CD14-positive monocyte (primary cell): ENCODE measurements at regions not wholly inside any gene's neighbourhood (a gene's known extent, or its start where the extent isn't known, plus 50 kb on each side); places are given as distances from the start of the nearest gene placed in this dataset.
A peak's percentile ranks its signal among the peaks of the same experiment; 100 is the strongest.

ENCODE experiments used
- DNase-seq, 3 donors: peaks; one replicate each; pipeline ENCODE4 v3.0.0-alpha.2; 2011 to 2022
- H2AFZ ChIP-seq: 2 replicates; pipeline ENCODE4 v1.6.0; 2012; ENCODE audit warnings: mild to moderate bottlenecking, low read depth, low read length, inconsistent platforms; ENCODE audit not compliant: insufficient read depth, poor library complexity, severe bottlenecking
- H3K27ac ChIP-seq, 2 donors: 1 replicate in 1 of 2; 2 replicates in 1 of 2; pipeline ENCODE4 v1.5.1; 2012 to 2013; ENCODE audit warnings: low read length in 2 of 2, control low read depth in 1 of 2, inconsistent platforms in 1 of 2, low read depth in 1 of 2, mild to moderate bottlenecking in 1 of 2
- H3K27me3 ChIP-seq, 2 donors: one replicate each; pipeline versions ENCODE4 v1.6.0 to v1.6.1; 2011 to 2013; ENCODE audit warnings: low read length in 2 of 2; ENCODE audit not compliant: control insufficient read depth in 2 of 2, insufficient read depth in 2 of 2
- H3K36me3 ChIP-seq, 2 donors: replicated peaks in 1 of 2; 1 replicate in 1 of 2; 2 replicates in 1 of 2; pipeline versions ENCODE4 v1.5.1 to v1.6.1; 2012 to 2013; ENCODE audit warnings: low read length in 2 of 2, control low read depth in 1 of 2, inconsistent platforms in 1 of 2, mild to moderate bottlenecking in 1 of 2; ENCODE audit not compliant: insufficient read depth in 2 of 2, control insufficient read depth in 1 of 2
- H3K4me1 ChIP-seq, 2 donors: 1 replicate in 1 of 2; 2 replicates in 1 of 2; pipeline versions ENCODE4 v1.5.1 to v1.6.1; 2012 to 2013; ENCODE audit warnings: low read length in 2 of 2, control low read depth in 1 of 2, inconsistent platforms in 1 of 2, mild to moderate bottlenecking in 1 of 2, moderate library complexity in 1 of 2; ENCODE audit not compliant: insufficient read depth in 2 of 2, control insufficient read depth in 1 of 2
- H3K4me2 ChIP-seq: replicated peaks from 2 replicates; pipeline ENCODE3; 2012; ENCODE audit warnings: low read length, moderate library complexity, mild to moderate bottlenecking; ENCODE audit not compliant: poor library complexity, severe bottlenecking; ENCODE audit errors: extremely low read depth
- H3K4me3 ChIP-seq, 3 experiments: fragments of 200-600 bp in 1 of 3; sonication (generic) in 1 of 3; replicated peaks in 1 of 3; 1 replicate in 2 of 3; 2 replicates in 1 of 3; pipeline ENCODE4 v1.5.1; 2011 to 2013; ENCODE audit warnings: low read length in 3 of 3, mild to moderate bottlenecking in 3 of 3, control low read depth in 2 of 3, low read depth in 2 of 3, inconsistent platforms in 1 of 3, moderate library complexity in 1 of 3
- H3K79me2 ChIP-seq: 2 replicates; pipeline ENCODE4 v1.6.0; 2012; ENCODE audit warnings: mild to moderate bottlenecking, control low read depth, inconsistent platforms, low read length, moderate library complexity; ENCODE audit not compliant: insufficient read depth
- H3K9ac ChIP-seq: 2 replicates; pipeline ENCODE4 v1.6.0; 2017; ENCODE audit warnings: low read length, mild to moderate bottlenecking; ENCODE audit not compliant: insufficient read depth, poor library complexity, severe bottlenecking
- H3K9me3 ChIP-seq, 2 donors: replicated peaks in 1 of 2; 1 replicate in 1 of 2; 2 replicates in 1 of 2; pipeline versions ENCODE4 v1.5.1 to v1.6.1; 2012 to 2013; ENCODE audit warnings: low read length in 2 of 2, control low read depth in 1 of 2; ENCODE audit not compliant: control insufficient read depth in 1 of 2, insufficient read depth in 1 of 2
- H4K20me1 ChIP-seq: 2 replicates; pipeline ENCODE4 v1.6.0; 2012; ENCODE audit warnings: mild to moderate bottlenecking, low read length, control low read depth, moderate library complexity; ENCODE audit not compliant: insufficient read depth
- H3K27ac Mint-ChIP-seq, 7 donors: one replicate each; pipeline ENCODE4 v1.8.0; 2020; ENCODE audit warnings: mild to moderate bottlenecking in 7 of 7, mixed read lengths in 7 of 7, moderate library complexity in 6 of 7, inconsistent platforms in 2 of 7
- H3K27me3 Mint-ChIP-seq, 3 donors: one replicate each; pipeline ENCODE4 v1.8.0; 2021 to 2022; ENCODE audit warnings: low read depth in 3 of 3, mild to moderate bottlenecking in 3 of 3, mixed read lengths in 3 of 3, moderate library complexity in 3 of 3, inconsistent platforms in 1 of 3
- H3K36me3 Mint-ChIP-seq, 2 donors: one replicate each; pipeline ENCODE4 v1.8.0; 2020; ENCODE audit warnings: mixed read lengths in 2 of 2, inconsistent platforms in 1 of 2, mild to moderate bottlenecking in 1 of 2
- H3K4me1 Mint-ChIP-seq: one replicate; pipeline ENCODE4 v1.8.0; 2020; ENCODE audit warnings: mild to moderate bottlenecking, mixed read lengths
- H3K4me3 Mint-ChIP-seq, 2 donors: one replicate each; pipeline ENCODE4 v1.8.0; 2020; ENCODE audit warnings: mild to moderate bottlenecking in 2 of 2, mixed read lengths in 2 of 2, moderate library complexity in 1 of 2
- H3K9me3 Mint-ChIP-seq, 7 donors: one replicate each; pipeline ENCODE4 v1.8.0; 2020 to 2022; ENCODE audit warnings: mixed read lengths in 7 of 7, mild to moderate bottlenecking in 6 of 7, moderate library complexity in 6 of 7, inconsistent platforms in 2 of 7
- WGBS: methylation state at CpG from one replicate; pipeline ENCODE4 v1.1.5; 2013; ENCODE audit warnings: missing lambda C conversion rate; ENCODE audit not compliant: insufficient coverage; 5-methylcytosine and 5-hydroxymethylcytosine counted together
- intact Hi-C, 2 donors: fragments of 100-400 bp; cut with micrococcal nuclease; formaldehyde crosslinking; loops; one replicate each; pipeline versions ENCODE4 v1.15.0 to v1.15.1; 2023
- TF ChIP-seq, protein P1 (sequence below): fragments of 200-600 bp; IDR thresholded peaks from one replicate; pipeline ENCODE4 v1.8.0; 2022; ENCODE audit warnings: antibody characterized with exemption, mild to moderate bottlenecking

DNA sequence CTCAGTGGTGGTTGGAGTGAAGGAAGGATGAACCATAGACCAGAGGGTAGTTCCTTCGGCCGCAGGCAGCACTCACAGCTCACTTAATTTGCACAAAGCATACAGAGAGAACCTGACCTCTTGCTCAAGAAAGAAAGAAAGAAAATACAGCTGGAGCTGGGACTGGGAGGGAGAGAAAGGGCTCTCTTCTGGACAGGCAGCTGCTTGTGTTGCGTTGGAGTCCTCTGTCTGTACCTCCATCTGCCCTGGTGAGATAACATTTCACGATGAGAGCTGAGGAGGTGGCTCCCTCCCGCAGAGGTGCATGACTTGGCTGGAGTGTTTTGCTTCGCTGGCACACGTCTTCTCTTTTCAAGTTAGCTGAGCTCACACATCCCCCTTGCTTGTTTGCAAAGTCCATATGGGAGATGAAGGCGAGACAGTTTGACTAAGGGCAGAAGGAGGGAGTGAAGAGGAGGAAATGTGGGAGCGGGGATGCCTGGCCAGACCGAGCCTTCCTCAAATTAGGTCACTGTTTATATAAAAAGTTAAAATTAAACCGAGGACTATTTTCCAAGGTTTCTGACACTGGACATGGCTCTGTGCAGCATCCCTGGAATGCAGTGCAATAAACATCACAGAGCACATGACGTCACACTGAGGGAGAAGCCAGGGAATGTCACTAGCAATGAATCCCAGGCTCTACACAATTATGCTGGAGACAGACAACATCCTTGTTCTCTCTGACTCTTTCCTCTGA, 359.4 kb downstream of the CD83 start:
- H3K27ac Mint-ChIP-seq = no peak overlapping the region
- peaks cover 0 to 10% (median 6%) of the 10 kb centered on the region in 7 donors for H3K9me3 Mint-ChIP-seq
- H2AFZ ChIP-seq = peak overlapping the region; percentile 45
- no peak overlapping the region for H3K27ac ChIP-seq
- peak overlapping the region; percentile 38 for H3K4me2 ChIP-seq
- intact Hi-C loops = no loop called here
- TF ChIP-seq, protein P1, sequence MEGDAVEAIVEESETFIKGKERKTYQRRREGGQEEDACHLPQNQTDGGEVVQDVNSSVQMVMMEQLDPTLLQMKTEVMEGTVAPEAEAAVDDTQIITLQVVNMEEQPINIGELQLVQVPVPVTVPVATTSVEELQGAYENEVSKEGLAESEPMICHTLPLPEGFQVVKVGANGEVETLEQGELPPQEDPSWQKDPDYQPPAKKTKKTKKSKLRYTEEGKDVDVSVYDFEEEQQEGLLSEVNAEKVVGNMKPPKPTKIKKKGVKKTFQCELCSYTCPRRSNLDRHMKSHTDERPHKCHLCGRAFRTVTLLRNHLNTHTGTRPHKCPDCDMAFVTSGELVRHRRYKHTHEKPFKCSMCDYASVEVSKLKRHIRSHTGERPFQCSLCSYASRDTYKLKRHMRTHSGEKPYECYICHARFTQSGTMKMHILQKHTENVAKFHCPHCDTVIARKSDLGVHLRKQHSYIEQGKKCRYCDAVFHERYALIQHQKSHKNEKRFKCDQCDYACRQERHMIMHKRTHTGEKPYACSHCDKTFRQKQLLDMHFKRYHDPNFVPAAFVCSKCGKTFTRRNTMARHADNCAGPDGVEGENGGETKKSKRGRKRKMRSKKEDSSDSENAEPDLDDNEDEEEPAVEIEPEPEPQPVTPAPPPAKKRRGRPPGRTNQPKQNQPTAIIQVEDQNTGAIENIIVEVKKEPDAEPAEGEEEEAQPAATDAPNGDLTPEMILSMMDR = no peak
- peaks cover 2 to 4% (median 2%) of the 10 kb centered on the region in 3 donors for H3K27me3 Mint-ChIP-seq
- H3K9ac ChIP-seq = no peak overlapping the region
- WGBS = 23% methylated on average over 5 of the region's 12 CpGs
- H3K4me1 ChIP-seq = peaks cover 38 to 46% of the 10 kb centered on the region in 2 donors
- H3K79me2 ChIP-seq = no peaks in the 10 kb centered on the region
- H3K27me3 ChIP-seq = peaks cover 0 to 6% of the 10 kb centered on the region in 2 donors
- DNase-seq = no peak
- peak overlapping the region in 1 of 3 experiments; percentile 3 for H3K4me3 ChIP-seq
- H4K20me1 ChIP-seq = no peaks in the 10 kb centered on the region
- H3K36me3 ChIP-seq = no peaks in the 10 kb centered on the region
- no peaks in the 10 kb centered on the region for H3K9me3 ChIP-seq
- H3K4me3 Mint-ChIP-seq = no peak overlapping the region
- peaks cover 0 to 1% of the 10 kb centered on the region in 2 donors for H3K36me3 Mint-ChIP-seq
- peaks cover 11% of the 10 kb centered on the region for H3K4me1 Mint-ChIP-seq

DNA sequence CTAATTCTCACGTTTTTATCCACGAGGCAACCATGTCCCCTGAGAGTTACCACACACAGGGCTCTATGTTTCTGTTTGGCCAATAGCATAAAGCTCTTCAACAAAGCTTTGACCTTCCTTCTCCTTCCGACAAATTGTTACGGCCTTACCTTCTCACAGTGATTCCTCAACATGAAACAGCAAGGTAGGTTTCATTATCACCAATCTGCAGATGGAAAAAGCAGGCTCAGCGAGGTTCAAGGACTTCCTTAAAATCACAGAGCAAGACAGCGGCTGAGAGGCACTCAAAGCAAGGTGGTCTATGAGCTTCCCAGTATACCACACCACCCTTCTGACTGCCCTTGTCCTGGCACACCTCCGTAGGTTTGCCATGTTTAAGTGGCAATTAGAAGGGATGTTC, 360.0 kb downstream of the CD83 start:
- intact Hi-C loops = no loop called here
- 35% methylated on average over 6 of the region's 7 CpGs for WGBS
- H3K36me3 Mint-ChIP-seq = peaks cover under 1 to 1% of the 10 kb centered on the region in 2 donors
- peaks cover 2 to 4% (median 2%) of the 10 kb centered on the region in 3 donors for H3K27me3 Mint-ChIP-seq
- H3K4me1 Mint-ChIP-seq = peaks cover 7% of the 10 kb centered on the region
- peak overlapping the region in 1 of 3 experiments; percentile 3 for H3K4me3 ChIP-seq
- H3K27ac ChIP-seq = no peak overlapping the region
- peaks cover 0 to 6% of the 10 kb centered on the region in 2 donors for H3K27me3 ChIP-seq
- H3K4me2 ChIP-seq = peak overlapping the region; percentile 66
- no peaks in the 10 kb centered on the region for H3K79me2 ChIP-seq
- H3K36me3 ChIP-seq = no peaks in the 10 kb centered on the region
- H2AFZ ChIP-seq = peak overlapping the region; percentile 45
- H3K9ac ChIP-seq = no peak overlapping the region
- no peak overlapping the region for H3K27ac Mint-ChIP-seq
- no peak for DNase-seq
- peaks cover under 1 to 12% (median 6%) of the 10 kb centered on the region in 7 donors for H3K9me3 Mint-ChIP-seq
- H3K4me1 ChIP-seq = peaks cover 38 to 45% of the 10 kb centered on the region in 2 donors
- H3K9me3 ChIP-seq = no peaks in the 10 kb centered on the region
- TF ChIP-seq, protein P1 = no peak
- no peak overlapping the region for H3K4me3 Mint-ChIP-seq
- no peaks in the 10 kb centered on the region for H4K20me1 ChIP-seq
